ENCODE measurements at regions not wholly inside any gene's neighbourhood (a gene's known extent, or its start where the extent isn't known, plus 50 kb on each side); places are given as distances from the start of the nearest gene placed in this dataset.

DNA sequence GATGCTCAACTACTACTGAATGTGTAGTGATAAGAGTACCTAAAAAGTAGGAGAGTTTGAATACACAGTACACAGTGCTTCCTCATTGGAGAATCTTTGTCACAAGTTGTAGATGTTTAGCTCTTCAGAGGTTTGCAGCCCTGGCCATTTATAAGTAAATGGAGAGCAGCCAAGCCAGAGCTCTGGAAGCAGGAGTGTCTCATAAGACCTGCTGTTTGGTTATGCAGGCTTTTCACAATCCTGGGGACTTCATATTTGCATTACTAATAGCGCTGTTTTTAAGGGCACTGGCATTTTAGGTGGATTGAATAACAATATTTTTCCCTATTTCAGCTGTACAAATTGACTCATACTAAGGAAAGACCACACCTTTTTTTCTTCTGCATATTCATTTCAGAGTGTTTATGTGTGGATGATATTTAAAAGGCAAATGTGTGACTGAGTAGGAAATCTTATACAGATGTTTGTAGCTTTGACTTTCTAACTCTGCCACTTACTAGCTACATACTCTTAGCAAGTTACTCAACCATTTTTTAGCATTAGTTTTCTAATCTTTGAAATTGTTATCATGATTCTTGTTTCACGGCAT is 730.5 kb upstream of the MAP3K7 start:
- DNase-seq, result peak; percentile 37

GRCh38 chr6:91310178-91310577 is 723.3 kb upstream of the MAP3K7 start:
- no peak for DNase-seq

DNA sequence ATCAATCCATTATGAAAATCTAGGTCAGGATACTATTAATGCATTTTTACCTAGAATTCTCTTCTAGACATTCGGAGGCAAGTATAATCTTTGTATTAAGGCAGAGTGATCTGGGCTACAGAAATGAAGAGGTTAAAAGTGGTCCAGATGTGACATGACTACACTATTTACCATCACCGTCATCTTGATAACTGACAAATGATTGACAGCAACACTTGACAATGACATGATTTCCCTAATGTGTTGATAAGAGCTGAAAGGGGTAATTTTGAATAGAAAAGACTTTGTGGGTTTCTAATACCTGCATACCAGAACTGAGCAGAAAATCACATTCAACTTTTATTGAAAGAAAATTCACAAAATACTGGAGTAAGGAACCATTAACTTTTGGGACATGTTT is 718.9 kb upstream of the MAP3K7 start:
- DNase-seq, result no peak

DNA sequence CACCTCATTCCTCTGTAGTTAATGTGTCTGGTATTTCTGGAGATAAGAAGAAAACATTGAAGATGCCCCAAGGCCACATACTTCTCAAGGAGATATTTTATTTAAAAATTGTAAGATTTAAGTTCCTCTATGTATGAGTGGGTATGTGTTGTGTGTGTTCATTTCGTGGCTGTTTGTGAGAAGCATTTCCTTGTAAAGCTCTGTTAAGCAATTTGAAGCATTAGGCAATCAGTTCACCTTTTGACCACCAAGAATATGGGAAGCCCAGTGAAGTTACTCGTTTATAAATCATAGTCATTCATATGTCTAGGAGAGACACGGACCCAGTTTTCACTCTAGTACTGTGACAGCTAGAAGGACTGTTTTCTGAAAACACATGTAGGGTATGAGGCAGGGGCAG is 717.6 kb upstream of the MAP3K7 start:
- DNase-seq, result no peak

- DNase-seq, result no peak
Measured at GRCh38 chr6:91303326-91303725, 716.5 kb upstream of the MAP3K7 start.

GRCh38 chr6:91299544-91300491 is 712.9 kb upstream of the MAP3K7 start:
- DNase-seq, result no peak

DNA sequence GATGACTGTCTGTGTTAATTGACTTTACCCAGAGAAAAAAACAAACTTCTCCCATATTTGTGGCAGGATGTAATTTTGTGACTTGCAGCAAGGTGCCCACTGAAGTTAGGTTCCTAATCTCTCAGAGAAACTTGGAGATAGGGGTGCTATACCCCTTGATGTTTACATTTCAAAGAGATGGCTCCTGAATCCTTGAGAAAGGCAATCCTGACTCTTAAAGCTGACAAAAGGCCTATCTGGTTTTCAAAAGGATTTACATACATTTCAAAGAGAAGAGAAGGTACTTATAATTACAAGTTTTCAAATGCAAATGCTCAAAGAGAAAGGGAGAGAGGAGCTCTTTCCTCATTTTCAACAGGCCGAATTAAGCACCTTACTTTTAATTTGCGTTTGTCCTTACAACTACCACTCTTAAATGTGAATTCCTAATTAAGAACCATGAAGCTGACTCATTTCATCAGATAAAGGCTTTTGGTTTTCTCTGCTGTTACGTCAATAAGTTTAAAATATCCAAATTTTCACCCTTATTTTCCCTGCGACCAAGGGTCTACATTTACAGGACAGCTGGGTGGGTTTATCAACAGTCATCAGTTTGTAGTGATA is 711.8 kb upstream of the MAP3K7 start:
- DNase-seq, result no peak

- DNase-seq, result no peak
Measured at GRCh38 chr6:91293395-91293794, 706.5 kb upstream of the MAP3K7 start.

GRCh38 chr6:91291071-91291470 is 704.2 kb upstream of the MAP3K7 start:
- no peak for DNase-seq

- no peak for DNase-seq
Measured at GRCh38 chr6:91288741-91289140, 701.9 kb upstream of the MAP3K7 start.

DNA sequence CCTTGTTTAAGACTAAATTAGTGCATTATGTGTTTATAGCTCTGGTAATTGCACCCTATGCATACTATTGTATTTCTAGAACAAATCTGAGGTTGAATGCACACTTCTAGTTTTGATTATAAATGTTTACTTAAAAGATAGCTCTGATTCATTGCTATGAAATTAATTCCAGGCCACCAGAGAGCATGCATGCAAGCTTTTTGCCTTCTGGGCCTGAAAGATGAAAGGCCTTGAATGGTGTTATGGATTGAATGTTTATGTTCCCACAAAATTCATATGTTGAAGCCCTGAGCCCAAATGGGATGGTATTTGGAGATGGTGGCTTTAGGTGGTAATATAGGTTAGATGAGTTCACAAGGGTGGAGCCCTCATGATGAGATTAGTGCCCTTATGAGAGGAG is 695.0 kb upstream of the MAP3K7 start:
- no peak for DNase-seq

DNA sequence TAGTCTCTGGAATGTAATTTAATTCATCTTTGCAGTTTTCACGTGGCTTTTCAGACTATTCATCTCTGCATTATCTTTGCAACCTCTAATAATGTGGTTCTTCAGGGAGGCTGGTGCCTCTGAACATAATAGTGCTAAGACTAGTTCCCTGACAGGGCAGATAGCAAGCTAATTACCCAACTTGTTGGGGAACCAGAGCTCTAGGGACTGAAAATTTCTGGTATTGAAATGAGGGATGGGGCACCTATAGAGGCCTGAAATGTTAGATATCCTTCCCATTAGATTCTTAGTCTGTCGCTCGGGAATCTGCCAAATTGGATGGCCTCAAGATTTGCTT is 693.6 kb upstream of the MAP3K7 start:
- DNase-seq, result no peak

DNA sequence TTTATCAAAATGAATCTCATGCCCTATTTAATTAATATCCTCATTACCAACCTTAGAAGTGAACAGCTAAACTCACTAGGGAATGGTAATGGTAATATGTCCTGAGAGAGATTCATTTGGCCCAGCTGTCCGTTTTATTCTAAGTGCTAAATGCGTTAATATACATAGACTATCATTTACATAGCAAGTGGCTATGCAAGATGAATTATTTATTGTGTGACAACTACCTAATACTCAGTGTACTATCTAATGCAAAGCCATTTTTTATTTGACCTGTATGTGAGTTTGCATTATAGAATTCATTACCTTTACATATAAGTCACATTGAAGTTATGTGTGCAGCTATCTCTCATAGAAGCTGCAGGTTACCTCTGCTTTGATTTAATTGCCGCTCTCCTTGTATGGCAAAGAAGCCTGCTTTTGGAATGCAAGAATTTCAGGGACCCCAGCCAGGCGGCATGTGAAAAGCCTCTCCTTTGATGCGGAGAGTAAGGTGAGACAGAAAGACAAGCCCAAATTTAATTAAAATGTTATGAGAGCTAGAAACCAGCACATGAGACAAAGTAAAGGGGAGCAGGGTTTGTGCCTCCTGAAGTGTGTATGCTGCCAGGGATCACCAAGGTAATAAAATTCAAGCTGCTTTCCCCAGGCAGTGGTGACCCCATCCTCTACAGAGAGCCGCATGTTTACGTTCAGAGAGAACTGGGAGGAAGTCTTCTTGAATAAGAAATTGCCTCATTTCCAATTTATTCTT is 693.0 kb upstream of the MAP3K7 start:
- DNase-seq, result no peak

DNA sequence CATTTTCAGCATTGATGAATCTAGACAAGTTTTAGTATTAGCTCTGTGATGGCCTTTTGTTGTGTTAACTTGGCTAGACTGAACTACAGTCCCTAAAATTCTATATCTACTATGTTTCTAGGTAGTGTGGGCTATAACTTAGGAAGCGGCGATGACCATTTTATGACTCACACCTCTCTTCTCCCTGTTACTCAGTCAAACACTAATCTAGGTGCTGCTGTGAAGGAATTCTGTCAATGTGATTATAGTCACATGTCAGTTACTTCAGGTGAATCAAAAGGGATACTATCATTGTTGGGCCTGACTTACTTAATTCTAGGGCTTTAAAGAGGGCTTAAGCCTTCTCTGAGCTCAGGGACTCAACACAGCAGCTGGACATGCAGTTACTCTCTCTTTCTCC is 691.5 kb upstream of the MAP3K7 start:
- no peak for DNase-seq

DNA sequence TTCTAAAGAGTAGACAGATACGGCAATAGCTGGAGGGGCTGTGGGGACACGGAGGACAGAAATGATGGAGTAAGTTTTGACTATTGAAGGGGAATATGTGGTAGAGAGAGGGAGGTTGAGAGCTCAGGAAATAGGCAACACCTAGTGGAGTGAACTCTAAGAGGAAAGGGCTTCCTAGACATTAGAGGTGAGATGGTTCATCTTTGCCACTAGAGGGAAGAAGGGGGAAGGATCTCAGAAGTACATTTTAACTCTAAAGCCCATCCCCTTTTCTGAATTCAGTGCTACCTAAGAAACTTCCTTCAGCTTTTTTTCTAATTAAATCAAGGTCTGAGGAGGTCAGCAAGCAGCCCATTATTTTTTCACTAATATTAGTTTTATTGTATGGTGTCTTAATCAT is 689.4 kb upstream of the MAP3K7 start:
- no peak for DNase-seq

- DNase-seq, result no peak
Measured at GRCh38 chr6:91273729-91274128, 686.9 kb upstream of the MAP3K7 start.

- no peak for DNase-seq
Measured at GRCh38 chr6:91271807-91272206, 684.9 kb upstream of the MAP3K7 start.

DNA sequence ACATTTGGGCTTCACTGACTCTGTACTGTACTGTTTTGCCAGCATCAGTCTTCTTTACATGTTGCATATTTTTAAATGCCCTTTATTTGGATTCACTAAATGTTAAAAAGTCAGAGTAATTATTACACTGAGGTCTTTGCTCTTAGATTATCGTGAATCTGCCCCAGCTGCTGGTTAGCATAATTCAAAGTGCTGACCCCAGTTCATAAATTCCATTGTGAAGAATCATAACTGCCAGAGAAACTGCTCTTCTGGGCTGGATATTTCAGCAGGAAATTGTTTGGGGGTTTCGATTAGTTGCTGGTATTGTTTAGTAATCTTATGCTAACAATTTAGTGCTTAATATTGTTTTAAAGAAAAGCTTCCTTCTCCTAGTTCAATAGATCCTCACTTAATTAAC is 682.1 kb upstream of the MAP3K7 start:
- no peak for DNase-seq

DNA sequence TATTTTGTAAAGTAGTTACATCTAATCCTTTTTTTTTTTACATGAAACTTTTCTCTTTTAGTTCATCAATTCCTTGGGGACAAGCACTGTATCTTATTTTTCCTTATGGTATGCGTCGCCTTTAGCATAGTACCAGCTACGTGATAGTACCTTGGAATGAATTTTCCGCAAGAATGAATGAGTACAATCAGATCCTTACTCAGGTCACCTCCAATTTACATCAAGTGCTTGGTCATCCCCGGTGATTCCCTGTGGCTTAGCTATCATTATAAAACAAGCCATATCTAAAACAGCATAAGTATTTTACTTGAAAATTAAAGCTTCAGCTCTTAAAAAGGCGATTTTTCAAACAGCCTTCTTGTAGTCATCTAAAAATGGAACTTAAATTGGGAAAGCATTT is 680.4 kb upstream of the MAP3K7 start:
- no peak for DNase-seq

GRCh38 chr6:91266156-91266555 is 679.3 kb upstream of the MAP3K7 start:
- no peak for DNase-seq

DNA sequence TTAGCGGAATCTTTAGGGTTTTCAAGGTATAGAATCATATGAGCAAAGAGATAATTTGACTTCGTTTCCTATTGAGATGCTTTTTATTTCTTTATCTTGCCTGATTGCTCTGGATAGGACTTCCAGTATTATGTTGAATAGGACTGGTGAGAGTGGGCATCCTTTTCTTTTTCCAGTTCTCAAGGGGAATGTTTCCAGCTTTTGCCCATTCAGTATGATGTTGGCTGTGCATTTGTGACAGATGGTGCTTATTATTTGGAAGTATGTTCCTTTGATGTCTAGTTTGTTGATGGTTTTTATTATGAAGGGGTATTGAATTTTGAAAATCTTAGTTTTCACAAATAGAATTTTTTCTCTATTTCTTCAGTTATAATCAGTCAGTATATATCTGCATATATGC is 656.6 kb upstream of the MAP3K7 start:
- no peak for DNase-seq

DNA sequence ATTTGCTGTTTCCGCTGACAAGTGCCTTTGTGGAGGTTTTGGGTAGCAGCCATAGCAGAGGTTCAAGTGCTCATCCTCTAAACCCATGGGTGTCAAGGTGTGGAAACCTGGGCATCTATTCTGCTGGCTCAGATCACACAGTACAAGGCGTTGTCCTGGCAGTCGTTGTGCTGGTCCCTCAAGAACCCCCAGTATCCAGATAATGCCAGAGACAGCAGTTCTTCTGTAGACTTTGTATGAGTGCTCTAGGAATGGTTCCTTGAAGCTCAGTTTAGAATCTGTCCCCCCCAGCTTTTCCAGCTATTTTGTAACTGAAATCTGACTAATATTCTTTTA is 655.7 kb upstream of the MAP3K7 start:
- no peak for DNase-seq

DNA sequence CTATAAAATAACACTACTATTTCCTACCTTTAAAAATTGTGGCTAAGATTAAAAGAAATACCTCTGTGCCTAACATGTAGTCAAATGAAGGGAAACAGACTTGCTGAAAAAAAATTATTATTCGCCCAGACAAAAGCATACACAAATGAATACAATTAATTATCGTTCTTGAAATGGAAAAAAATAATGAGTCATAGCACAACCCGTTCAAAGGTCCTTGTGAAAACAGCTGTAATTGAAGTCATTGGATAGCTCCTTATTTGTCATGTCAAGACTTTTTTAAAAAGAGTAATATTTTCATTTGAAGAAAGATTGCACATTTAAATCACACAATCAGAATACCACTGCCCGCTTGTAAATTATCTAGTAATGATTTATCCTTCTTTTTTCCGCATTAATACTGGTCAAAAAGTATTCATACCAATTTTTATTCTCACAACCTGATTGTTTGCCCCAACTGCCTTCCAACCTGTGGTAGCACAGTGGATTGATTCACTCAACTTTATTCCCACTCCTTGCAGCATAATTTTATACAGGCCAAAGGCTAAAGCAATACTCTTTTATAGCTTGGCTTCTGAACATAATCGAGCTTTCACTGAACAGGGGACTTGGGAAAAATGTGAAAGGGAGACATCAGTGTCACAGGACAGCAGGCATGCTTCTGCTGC is 655.2 kb upstream of the MAP3K7 start:
- DNase-seq, result no peak

Measured in left hindlimb (tissue), 1 donor.